GM12864 (cell line): ENCODE measurements at regions not wholly inside any gene's neighbourhood (a gene's known extent, or its start where the extent isn't known, plus 50 kb on each side); places are given as distances from the start of the nearest gene placed in this dataset.

ENCODE experiments used
- DNase-seq: peaks from one replicate; pipeline ENCODE4 v3.0.0-alpha.2; 2011; ENCODE audit warnings: low read depth
- H3K4me3 ChIP-seq: 2 replicates; pipeline ENCODE4 v1.5.1; 2011; ENCODE audit warnings: mild to moderate bottlenecking, low read depth, low read length, control low read depth
- CTCF ChIP-seq: IDR thresholded peaks from 2 replicates; pipeline ENCODE4 v1.5.1; 2011; ENCODE audit warnings: low read depth, mild to moderate bottlenecking, moderate library complexity, low read length, control low read depth, inconsistent platforms; ENCODE audit errors: missing control alignments

- no peak for DNase-seq
- H3K4me3 ChIP-seq: no peak overlapping the region
- no peak for TF ChIP-seq CTCF
These were observed 639.5 kb upstream of the ADAMTS5 start for GRCh38 chr21:27606422-27606821.

DNA sequence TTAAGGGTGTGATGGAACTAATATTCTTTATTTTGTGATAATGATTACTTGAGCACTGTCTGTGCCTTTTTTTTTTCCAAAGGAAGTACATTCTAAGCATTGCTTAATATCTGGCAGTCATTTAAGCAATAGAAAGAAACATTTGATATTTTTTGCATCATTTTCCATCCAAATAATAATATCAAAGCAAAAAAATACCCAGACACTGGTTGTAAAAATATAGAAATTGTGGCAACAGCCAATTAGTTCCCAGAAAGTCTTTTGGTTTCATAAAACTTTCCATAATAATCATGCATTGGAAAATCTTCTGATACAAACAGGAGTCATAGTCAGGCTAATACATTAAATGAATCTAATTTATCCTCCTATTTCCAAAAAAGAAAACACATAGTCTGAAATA is 629.3 kb upstream of the ADAMTS5 start:
- no peak for DNase-seq
- H3K4me3 ChIP-seq: no peak overlapping the region
- no peak for TF ChIP-seq CTCF

GRCh38 chr21:27595716-27596115 is 628.8 kb upstream of the ADAMTS5 start:
- TF ChIP-seq CTCF: no peak
- DNase-seq: no peak
- H3K4me3 ChIP-seq: no peak overlapping the region

DNA sequence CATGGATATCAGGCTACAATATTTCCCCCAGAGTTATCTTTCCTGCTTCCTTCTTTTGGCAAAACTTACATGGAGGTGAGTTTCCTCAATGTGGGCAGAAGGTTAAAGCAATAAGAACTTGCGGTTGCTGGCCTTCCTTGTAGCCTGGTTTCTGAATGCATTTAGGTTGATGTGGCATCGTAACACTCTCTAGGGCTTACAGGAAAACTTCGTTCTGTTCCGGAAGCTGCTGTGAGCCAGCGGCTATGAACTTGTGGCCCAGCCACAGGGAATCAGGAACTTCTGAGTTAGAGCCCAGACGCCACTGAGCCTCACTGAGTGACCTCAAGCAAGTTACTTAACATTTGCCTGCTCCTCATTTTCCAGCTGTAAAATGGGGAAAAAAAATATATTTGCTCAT is 623.4 kb upstream of the ADAMTS5 start:
- no peak for TF ChIP-seq CTCF
- H3K4me3 ChIP-seq: no peak overlapping the region
- DNase-seq: no peak

- no peak for DNase-seq
- H3K4me3 ChIP-seq: no peak overlapping the region
- TF ChIP-seq CTCF: no peak
These were observed 622.9 kb upstream of the ADAMTS5 start for GRCh38 chr21:27589781-27590180.

DNA sequence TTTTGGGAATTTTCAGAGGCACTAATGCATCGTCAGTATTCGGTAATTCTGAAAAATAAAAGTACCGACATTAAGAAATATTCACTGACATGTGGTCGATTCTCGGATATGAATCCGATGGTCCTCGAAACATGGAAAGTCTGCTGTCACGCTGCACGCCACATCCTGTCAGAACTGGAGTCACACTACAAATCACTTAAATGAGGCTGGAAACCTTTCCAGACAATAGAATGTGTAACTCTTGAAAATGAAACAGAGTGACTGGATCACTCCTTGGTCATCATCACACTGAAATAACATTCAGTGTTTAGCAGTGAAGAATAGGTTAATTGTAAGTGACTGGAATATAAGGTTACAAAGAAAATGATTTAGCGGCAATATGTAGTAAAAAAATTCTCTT is 620.1 kb upstream of the ADAMTS5 start:
- no peak for TF ChIP-seq CTCF
- no peak for DNase-seq
- H3K4me3 ChIP-seq: no peak overlapping the region

DNA sequence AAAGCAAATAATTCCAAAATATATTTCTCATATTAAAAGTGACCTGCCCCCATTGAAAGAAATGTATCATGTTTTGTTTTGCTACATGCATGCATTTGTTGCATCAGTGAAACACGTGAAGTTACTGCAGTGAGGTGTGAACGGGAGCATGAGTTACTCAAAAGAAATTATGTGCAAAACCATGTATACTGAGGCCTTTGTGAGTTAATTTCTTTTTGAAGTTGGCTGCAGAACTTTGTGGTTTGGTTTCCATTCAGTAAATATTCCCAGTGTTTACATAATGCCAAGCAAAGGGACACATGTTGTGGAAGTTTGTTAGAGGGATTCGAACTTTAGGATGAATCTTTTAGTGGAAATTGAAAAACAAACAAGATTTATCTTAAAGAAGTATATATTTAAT is 619.4 kb upstream of the ADAMTS5 start:
- no peak overlapping the region for H3K4me3 ChIP-seq
- no peak for DNase-seq
- TF ChIP-seq CTCF: no peak
